KBM-7 (cell line): ENCODE measurements at regions not wholly inside any gene's neighbourhood (a gene's known extent, or its start where the extent isn't known, plus 50 kb on each side); places are given as distances from the start of the nearest gene placed in this dataset.

ENCODE experiments used
- DNase-seq: peaks from one replicate; pipeline ENCODE4 v3.0.0-alpha.2; 2015
- in situ Hi-C: fragments of 300-500 bp; cut with MboI; formaldehyde crosslinking; loops from 2 replicates; pipeline ENCODE4 v1.14.3; 2020; ENCODE audit warnings: low sequenced_read_pairs, low pct_unique_long_range_greater_than_20kb, mixed read lengths

- in situ Hi-C loops, result no loop called here
- DNase-seq, result no peak
Observed at GRCh38 chr15:35752134-35752466, 206.1 kb upstream of the DPH6 start.

- DNase-seq, result no peak
- in situ Hi-C loops, result no loop called here
Observed at GRCh38 chr15:35753486-35753885, 207.5 kb upstream of the DPH6 start.

- in situ Hi-C loops, result no loop called here
- DNase-seq, result no peak
Observed at GRCh38 chr15:35755237-35755802, 209.4 kb upstream of the DPH6 start.

- DNase-seq, result no peak
- in situ Hi-C loops, result no loop called here
Observed at GRCh38 chr15:35756623-35757022, 210.7 kb upstream of the DPH6 start.

GRCh38 chr15:35757361-35757760 is 211.4 kb upstream of the DPH6 start:
- in situ Hi-C loops, result no loop called here

GRCh38 chr15:35757765-35758164 is 211.8 kb upstream of the DPH6 start:
- no peak for DNase-seq
- in situ Hi-C loops, result no loop called here

More at GRCh38 chr15:35757361-35757760, 211.4 kb upstream of the DPH6 start:
- DNase-seq, result no peak

GRCh38 chr15:35764661-35765519 is 218.9 kb upstream of the DPH6 start:
- in situ Hi-C loops, result no loop called here
- no peak for DNase-seq

- no peak for DNase-seq
- in situ Hi-C loops, result no loop called here
Observed at GRCh38 chr15:35768949-35769348, 223.0 kb upstream of the DPH6 start.

GRCh38 chr15:35769656-35770055 is 223.7 kb upstream of the DPH6 start:
- DNase-seq, result no peak
- in situ Hi-C loops, result no loop called here

- in situ Hi-C loops, result no loop called here
- DNase-seq, result no peak
Observed at GRCh38 chr15:35771746-35772442, 225.9 kb upstream of the DPH6 start.

GRCh38 chr15:35774653-35775052 is 228.7 kb upstream of the DPH6 start:
- in situ Hi-C loops, result no loop called here
- DNase-seq, result no peak

- no peak for DNase-seq
- in situ Hi-C loops, result no loop called here
Observed at GRCh38 chr15:35775471-35775870, 229.5 kb upstream of the DPH6 start.

GRCh38 chr15:35777061-35777460 is 231.1 kb upstream of the DPH6 start:
- in situ Hi-C loops, result no loop called here
- DNase-seq, result no peak

- no peak for DNase-seq
- in situ Hi-C loops, result no loop called here
Observed at GRCh38 chr15:35783203-35783602, 237.2 kb upstream of the DPH6 start.

GRCh38 chr15:35784745-35785144 is 238.8 kb upstream of the DPH6 start:
- no peak for DNase-seq
- in situ Hi-C loops, result no loop called here

- DNase-seq, result no peak
- in situ Hi-C loops, result no loop called here
Observed at GRCh38 chr15:35810007-35810406, 264.0 kb upstream of the DPH6 start.

- in situ Hi-C loops, result no loop called here
Observed at GRCh38 chr15:35813573-35813972, 267.6 kb upstream of the DPH6 start.

GRCh38 chr15:35818846-35819245 is 272.9 kb upstream of the DPH6 start:
- in situ Hi-C loops, result no loop called here
- DNase-seq, result no peak

More at GRCh38 chr15:35813573-35813972, 267.6 kb upstream of the DPH6 start:
- no peak for DNase-seq

- in situ Hi-C loops, result no loop called here
- no peak for DNase-seq
Observed at GRCh38 chr15:35822153-35822552, 276.2 kb upstream of the DPH6 start.

GRCh38 chr15:35827141-35827540 is 281.2 kb upstream of the DPH6 start:
- no peak for DNase-seq
- in situ Hi-C loops, result no loop called here
